HepG2 (cell line): ENCODE measurements at regions not wholly inside any gene's neighbourhood (a gene's known extent, or its start where the extent isn't known, plus 50 kb on each side); places are given as distances from the start of the nearest gene placed in this dataset.

ENCODE experiments used
- EED ChIP-seq: sonication (generic); formaldehyde crosslinking; IDR thresholded peaks from 2 replicates; pipeline ENCODE4 v1.5.0; 2020; ENCODE audit warnings: mild to moderate bottlenecking, missing genetic modification reagents
- GABPA ChIP-seq, 2 experiments: IDR thresholded peaks; 2 replicates each; pipeline ENCODE4 v1.6.1; 2011 to 2016; ENCODE audit warnings: low read depth in 2 of 2, low read length in 1 of 2, missing biosample characterization in 1 of 2, missing genetic modification characterization in 1 of 2
- HCFC1 ChIP-seq: fragments of 150-350 bp; IDR thresholded peaks from 2 replicates; pipeline ENCODE4 v1.6.1; 2014; ENCODE audit warnings: low read depth, low read length
- HDAC6 ChIP-seq: fragments of 200-600 bp; sonication (generic); IDR thresholded peaks from 2 replicates; pipeline ENCODE4 v1.7.0; 2017; ENCODE audit warnings: mild to moderate bottlenecking, antibody characterized with exemption, low read length, low read depth
- HOXA3 ChIP-seq: sonication (generic); formaldehyde crosslinking; IDR thresholded peaks from 2 replicates; pipeline ENCODE4 v1.5.0; 2020; ENCODE audit warnings: missing genetic modification reagents
- MIER2 ChIP-seq: IDR thresholded peaks from 2 replicates; pipeline ENCODE4 v1.6.1; 2016; ENCODE audit warnings: missing biosample characterization, missing genetic modification reagents
- POLR2AphosphoS2 ChIP-seq: IDR thresholded peaks from 2 replicates; pipeline ENCODE4 v1.6.1; 2011; ENCODE audit warnings: low read depth, low read length, improper control_type of control experiment
- PPARG ChIP-seq: conservative IDR thresholded peaks from 2 replicates; pipeline ENCODE4 v1.6.1; 2016; ENCODE audit warnings: missing biosample characterization, missing genetic modification reagents
- RARA ChIP-seq: IDR thresholded peaks from 2 replicates; pipeline ENCODE4 v1.6.1; 2016; ENCODE audit warnings: missing genetic modification reagents, missing compliant biosample characterization
- REPIN1 ChIP-seq: sonication (generic); formaldehyde crosslinking; IDR thresholded peaks from 2 replicates; pipeline ENCODE4 v1.8.0; 2022; ENCODE audit warnings: missing genetic modification reagents, low read depth, mild to moderate bottlenecking, borderline replicate concordance
- RFX1 ChIP-seq: fragments of 450-650 bp; IDR thresholded peaks from 2 replicates; pipeline ENCODE4 v1.6.1; 2017
- RFX5 ChIP-seq: IDR thresholded peaks from 2 replicates; pipeline ENCODE4 v1.6.1; 2011; ENCODE audit warnings: low read depth, low read length, improper control_type of control experiment
- THYN1 ChIP-seq: sonication (generic); formaldehyde crosslinking; IDR thresholded peaks from 2 replicates; pipeline ENCODE4 v1.8.1; 2023; ENCODE audit warnings: low read depth, mild to moderate bottlenecking, moderate library complexity, missing genetic modification reagents, borderline replicate concordance
- XRCC5 ChIP-seq: fragments of 200-400 bp; formaldehyde crosslinking; optimal IDR thresholded peaks from 2 replicates; pipeline ENCODE3; 2017; ENCODE audit warnings: mild to moderate bottlenecking, low read length
- ZBTB10 ChIP-seq: sonication (generic); formaldehyde crosslinking; IDR thresholded peaks from 2 replicates; pipeline ENCODE4 v1.4.0; 2020; ENCODE audit warnings: missing genetic modification reagents, borderline replicate concordance
- ZNF362 ChIP-seq: sonication (generic); formaldehyde crosslinking; IDR thresholded peaks from 2 replicates; pipeline ENCODE4 v1.4.0; 2020; ENCODE audit warnings: missing genetic modification reagents, mild to moderate bottlenecking, borderline replicate concordance
- ZNF563 ChIP-seq: sonication (generic); formaldehyde crosslinking; IDR thresholded peaks from 2 replicates; pipeline ENCODE4 v1.8.0; 2022; ENCODE audit warnings: mild to moderate bottlenecking, moderate library complexity, missing genetic modification reagents
- ZNF605 ChIP-seq: sonication (generic); formaldehyde crosslinking; IDR thresholded peaks from 2 replicates; pipeline ENCODE4 v1.8.0; 2022; ENCODE audit warnings: mild to moderate bottlenecking, missing genetic modification reagents
- ZNF83 ChIP-seq: sonication (generic); formaldehyde crosslinking; IDR thresholded peaks from 2 replicates; pipeline ENCODE4 v1.4.0; 2020; ENCODE audit warnings: missing genetic modification reagents, mild to moderate bottlenecking, borderline replicate concordance
- TF ChIP-seq, protein P1 (sequence below): sonication (generic); formaldehyde crosslinking; conservative IDR thresholded peaks from 2 replicates; pipeline ENCODE4 v1.4.0; 2020; ENCODE audit warnings: mild to moderate bottlenecking, missing genetic modification reagents, moderate library complexity
- TF ChIP-seq, protein P2 (sequence below): sonication (generic); formaldehyde crosslinking; IDR thresholded peaks from 2 replicates; pipeline ENCODE4 v1.4.0; 2020; ENCODE audit warnings: missing genetic modification reagents

GRCh38 chr2:3044587-3045317 is 332.9 kb downstream of the EIPR1 start (continued):
- TF ChIP-seq, protein P1, sequence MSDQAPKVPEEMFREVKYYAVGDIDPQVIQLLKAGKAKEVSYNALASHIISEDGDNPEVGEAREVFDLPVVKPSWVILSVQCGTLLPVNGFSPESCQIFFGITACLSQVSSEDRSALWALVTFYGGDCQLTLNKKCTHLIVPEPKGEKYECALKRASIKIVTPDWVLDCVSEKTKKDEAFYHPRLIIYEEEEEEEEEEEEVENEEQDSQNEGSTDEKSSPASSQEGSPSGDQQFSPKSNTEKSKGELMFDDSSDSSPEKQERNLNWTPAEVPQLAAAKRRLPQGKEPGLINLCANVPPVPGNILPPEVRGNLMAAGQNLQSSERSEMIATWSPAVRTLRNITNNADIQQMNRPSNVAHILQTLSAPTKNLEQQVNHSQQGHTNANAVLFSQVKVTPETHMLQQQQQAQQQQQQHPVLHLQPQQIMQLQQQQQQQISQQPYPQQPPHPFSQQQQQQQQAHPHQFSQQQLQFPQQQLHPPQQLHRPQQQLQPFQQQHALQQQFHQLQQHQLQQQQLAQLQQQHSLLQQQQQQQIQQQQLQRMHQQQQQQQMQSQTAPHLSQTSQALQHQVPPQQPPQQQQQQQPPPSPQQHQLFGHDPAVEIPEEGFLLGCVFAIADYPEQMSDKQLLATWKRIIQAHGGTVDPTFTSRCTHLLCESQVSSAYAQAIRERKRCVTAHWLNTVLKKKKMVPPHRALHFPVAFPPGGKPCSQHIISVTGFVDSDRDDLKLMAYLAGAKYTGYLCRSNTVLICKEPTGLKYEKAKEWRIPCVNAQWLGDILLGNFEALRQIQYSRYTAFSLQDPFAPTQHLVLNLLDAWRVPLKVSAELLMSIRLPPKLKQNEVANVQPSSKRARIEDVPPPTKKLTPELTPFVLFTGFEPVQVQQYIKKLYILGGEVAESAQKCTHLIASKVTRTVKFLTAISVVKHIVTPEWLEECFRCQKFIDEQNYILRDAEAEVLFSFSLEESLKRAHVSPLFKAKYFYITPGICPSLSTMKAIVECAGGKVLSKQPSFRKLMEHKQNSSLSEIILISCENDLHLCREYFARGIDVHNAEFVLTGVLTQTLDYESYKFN (CRISPR knock-in tag) = peak; percentile 75
- peak; percentile 12 for TF ChIP-seq XRCC5
- peak; percentile 64; the same call in 1 of the 2 replicates for TF ChIP-seq ZNF362 (CRISPR knock-in tag)
- TF ChIP-seq ZNF83 (CRISPR knock-in tag) = no peak
- TF ChIP-seq MIER2 (CRISPR knock-in tag) = 0 out of 2 replicates have a peak, but pooled peaks have one; percentile 47
- TF ChIP-seq ZBTB10 (CRISPR knock-in tag) = no peak
- no peak for TF ChIP-seq EED
- TF ChIP-seq, protein P2, sequence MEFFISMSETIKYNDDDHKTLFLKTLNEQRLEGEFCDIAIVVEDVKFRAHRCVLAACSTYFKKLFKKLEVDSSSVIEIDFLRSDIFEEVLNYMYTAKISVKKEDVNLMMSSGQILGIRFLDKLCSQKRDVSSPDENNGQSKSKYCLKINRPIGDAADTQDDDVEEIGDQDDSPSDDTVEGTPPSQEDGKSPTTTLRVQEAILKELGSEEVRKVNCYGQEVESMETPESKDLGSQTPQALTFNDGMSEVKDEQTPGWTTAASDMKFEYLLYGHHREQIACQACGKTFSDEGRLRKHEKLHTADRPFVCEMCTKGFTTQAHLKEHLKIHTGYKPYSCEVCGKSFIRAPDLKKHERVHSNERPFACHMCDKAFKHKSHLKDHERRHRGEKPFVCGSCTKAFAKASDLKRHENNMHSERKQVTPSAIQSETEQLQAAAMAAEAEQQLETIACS = no peak
- peak; percentile 95; the same call in 1 of the 2 replicates for TF ChIP-seq ZNF563 (CRISPR knock-in tag)
- TF ChIP-seq RFX1 = no peak
- 0 out of 2 replicates have a peak, but pooled peaks have one; percentile 32 for TF ChIP-seq ZNF605 (CRISPR knock-in tag)
- TF ChIP-seq POLR2AphosphoS2 = no peak
- peak; percentile 90 for TF ChIP-seq REPIN1 (CRISPR knock-in tag)
- no peak; the same call in 1 of the 2 replicates for TF ChIP-seq HOXA3
- TF ChIP-seq HCFC1 = no peak
- no peak for TF ChIP-seq THYN1 (CRISPR knock-in tag)
- no peak for TF ChIP-seq RFX5
- peak; percentile 98 for TF ChIP-seq PPARG (CRISPR knock-in tag)
- peak; percentile 80 for TF ChIP-seq RARA
- TF ChIP-seq GABPA (IDR thresholded peaks at IDR 0.05; ENCODE audit: low read depth, low read length) = no peak
- TF ChIP-seq GABPA (CRISPR knock-in tag; IDR thresholded peaks at IDR 0.05; ENCODE audit: low read depth) = 0 out of 2 replicates have a peak, but pooled peaks have one; percentile 31
- TF ChIP-seq HDAC6 = no peak
